ENCODE measurements at regions not wholly inside any gene's neighbourhood (a gene's known extent, or its start where the extent isn't known, plus 50 kb on each side); places are given as distances from the start of the nearest gene placed in this dataset.
A peak's percentile ranks its signal among the peaks of the same experiment; 100 is the strongest.

GRCh38 chr1:58310469-58310868, 236.1 kb downstream of the OMA1 start:
- DNase-seq = no peak

DNA sequence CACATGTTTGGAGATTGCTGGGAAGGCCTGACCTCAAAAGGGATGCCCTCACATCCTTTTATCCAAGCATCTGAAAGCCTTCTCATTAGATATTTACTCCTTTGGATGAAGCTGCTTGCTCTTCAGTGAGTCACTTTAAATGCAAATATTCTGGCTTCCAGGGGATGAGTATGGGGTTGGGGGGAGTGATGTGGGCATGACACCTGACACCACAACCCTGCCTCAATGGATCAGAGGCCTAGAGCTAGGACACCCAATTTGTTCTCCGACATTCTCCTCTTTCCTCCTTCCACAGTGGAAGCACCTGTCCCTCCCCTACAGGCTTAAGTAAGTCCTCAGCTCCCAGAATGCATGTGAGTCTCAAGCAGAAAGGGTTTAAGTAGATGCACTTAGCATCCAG, 238.3 kb downstream of the OMA1 start:
- no peak for DNase-seq

DNA sequence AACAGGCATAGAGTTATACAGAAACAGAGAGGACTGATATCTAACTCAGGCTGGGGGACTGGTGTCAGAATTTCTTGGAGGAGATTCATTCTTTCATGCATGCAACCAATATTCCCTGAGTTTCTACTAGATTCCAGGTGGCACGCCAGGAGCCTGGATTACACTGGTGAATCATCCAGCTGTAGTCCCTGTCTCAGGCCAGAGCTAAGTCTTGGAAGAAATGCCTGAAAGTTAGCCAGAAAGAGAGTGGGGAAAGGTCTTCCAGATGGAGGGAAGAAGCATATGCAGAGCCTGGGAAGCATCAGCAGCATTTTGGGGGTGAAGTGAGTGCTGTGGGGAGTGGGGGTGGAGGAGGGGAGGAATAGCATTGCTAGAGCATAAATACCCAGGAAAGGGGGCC, 239.1 kb downstream of the OMA1 start:
- no peak for DNase-seq

DNA sequence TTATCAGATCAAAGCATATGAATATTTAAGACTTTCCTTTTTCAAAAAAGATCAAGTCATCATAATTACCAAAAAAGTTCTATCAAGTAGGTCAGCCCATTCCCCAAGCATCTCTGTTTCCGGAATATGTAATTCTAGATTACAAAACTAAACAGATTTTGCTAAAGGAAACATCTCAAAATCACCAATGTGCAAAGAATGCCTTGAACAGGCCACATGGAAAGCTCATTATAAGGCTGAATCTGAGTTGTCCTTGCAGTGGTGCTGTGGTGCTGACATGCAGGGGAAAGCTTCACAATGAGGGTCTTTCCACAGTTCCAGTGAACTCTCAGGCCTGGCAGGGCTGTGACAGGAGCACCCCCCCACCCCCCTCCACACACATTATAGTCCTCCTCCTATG, 240.9 kb downstream of the OMA1 start:
- no peak for DNase-seq

- DNase-seq = no peak
These were observed 242.1 kb downstream of the OMA1 start for GRCh38 chr1:58304346-58304975.

DNA sequence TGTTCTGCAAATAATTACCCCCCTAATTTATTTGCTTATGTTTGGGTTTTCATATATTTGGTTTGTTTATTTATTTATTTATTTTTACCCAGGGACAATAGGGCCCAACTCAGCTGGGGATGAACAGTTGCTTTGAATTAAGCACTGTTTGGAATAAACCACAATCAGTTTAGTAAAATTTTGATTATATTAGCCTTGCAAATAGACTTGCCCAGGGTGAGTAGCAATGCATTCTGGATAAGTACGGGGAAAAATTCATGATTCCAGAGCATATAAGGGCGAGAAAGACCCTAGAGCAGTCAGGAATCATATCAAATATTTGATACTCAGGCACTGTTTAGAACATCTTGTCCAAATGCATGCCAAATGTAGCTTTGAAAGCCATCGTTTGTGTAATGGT, 242.7 kb downstream of the OMA1 start:
- DNase-seq = no peak

DNA sequence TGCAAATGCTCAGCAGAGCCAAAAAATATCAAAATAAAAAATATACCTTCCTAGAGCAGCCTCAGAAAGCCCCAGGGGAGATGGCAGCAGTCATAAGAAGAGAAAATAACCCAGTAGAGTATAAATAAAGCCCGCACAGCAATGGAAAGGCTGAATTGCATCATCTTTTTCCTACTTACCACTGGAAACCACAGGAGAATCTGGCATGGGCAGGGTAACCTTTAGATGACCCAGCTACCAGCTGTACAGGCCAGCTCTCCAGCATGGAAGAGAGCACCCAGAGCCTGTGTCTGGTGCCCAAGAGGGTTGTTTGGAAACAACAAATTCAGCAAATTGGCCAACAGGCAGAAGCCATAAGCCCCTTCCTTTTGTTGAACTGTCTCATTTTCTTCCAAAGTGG, 253.1 kb downstream of the OMA1 start:
- DNase-seq = no peak

DNA sequence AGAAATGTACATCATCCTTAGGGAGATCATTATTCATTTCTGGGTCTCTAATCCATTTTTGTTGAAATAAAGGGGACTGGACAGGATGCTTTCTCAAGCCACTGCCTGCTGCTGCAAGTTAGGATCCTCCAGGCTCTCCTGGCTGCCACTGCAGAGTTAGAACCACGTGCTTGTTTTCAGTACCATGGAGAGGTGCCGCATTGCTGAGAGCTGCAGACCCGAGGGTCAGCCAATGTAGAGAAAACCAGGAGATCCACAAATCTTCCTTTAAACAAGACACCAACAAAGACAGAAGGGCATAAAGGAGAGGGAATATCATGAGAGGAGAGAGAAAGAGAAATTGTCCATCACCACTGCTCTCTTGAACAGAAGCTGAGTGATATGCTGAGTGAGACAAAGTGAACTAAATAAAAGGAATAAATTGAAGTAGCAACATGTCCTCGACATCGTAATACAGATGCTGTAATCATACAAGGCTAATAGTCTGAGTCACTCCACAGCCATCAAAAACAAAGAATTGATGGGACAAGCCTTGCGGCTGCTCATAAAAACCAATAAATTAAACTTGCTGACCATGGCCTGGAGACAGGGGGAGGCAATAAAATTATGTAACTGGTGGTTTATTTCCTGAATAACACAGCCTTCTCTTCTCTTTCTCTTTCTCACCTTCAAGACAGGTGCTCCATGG, 255.7 kb downstream of the OMA1 start:
- peak; percentile 56 for DNase-seq

GRCh38 chr1:58288624-58289142, 257.8 kb downstream of the OMA1 start:
- no peak for DNase-seq

DNA sequence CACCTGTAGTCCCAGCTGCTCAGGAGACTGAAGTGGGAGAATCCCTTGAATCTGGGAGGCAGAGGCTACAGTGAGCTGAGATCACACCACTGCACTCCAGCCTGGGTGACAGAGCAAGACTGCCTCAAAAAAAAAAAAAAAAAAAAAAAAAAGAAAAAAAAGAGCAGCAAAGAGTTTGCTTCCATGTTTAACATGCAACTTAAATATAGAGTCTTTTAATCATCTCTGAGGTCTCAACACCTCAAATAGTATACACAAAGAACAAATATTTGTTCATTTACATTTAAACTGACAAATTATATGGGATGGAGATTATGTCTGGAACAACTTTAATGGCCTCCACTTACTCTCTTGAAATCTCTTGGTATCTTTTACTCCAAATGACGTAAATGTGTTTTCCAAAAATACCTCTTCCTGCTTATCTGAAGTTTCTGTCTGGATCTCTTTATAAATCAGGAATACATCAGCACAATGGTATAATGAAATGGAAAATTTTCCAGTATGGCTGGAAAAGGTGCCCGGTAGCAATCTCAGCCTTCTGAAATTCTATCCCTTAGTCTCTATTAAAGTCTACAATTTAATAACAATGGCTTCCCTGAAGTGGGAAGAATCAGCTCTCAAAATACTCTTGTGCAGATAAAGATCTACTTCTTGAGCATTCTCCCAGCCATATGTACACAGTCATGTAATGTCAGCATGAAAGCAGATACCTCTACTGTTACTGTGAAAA, 258.5 kb downstream of the OMA1 start:
- no peak for DNase-seq

- no peak for DNase-seq
These were observed 262.4 kb downstream of the OMA1 start for GRCh38 chr1:58284225-58284510.

DNA sequence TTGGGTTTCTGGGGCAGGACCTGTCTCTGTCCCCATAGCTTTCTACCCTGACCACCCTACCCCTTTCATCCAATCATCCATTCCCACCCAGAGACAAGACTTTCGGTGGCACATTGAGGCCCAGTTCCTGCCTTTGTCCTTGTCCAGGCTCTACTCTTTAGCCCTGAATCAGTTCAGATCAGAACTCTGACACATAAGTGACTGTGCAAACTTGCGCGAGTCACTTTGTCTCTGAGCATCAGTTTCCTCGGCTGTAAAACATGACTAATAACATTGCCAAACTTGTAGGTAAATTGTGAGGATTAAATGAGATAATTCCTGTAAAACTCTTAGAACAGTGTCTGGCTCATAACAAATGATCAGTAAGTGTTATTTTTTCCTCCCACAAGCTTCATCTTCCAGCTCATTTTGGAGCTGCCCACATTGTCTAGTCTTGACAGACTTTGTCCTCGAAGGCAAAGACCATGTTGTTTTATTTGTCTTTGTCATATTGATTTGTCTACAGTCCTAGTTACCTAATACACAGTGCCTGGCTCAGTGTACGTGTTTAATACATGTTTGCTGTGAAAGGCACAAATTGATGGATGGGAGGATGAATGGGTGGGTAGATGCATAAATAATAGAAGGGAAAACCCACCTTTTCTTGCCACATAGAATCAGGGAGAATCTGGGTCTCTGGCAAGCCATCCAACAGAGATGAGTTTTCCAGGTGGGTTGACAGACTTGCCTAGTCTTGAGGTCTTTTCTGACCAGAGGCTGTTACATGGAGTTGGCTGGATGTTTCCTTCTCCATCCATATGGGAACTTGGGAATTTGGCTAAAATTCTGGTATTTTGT, 262.9 kb downstream of the OMA1 start:
- no peak for DNase-seq

DNA sequence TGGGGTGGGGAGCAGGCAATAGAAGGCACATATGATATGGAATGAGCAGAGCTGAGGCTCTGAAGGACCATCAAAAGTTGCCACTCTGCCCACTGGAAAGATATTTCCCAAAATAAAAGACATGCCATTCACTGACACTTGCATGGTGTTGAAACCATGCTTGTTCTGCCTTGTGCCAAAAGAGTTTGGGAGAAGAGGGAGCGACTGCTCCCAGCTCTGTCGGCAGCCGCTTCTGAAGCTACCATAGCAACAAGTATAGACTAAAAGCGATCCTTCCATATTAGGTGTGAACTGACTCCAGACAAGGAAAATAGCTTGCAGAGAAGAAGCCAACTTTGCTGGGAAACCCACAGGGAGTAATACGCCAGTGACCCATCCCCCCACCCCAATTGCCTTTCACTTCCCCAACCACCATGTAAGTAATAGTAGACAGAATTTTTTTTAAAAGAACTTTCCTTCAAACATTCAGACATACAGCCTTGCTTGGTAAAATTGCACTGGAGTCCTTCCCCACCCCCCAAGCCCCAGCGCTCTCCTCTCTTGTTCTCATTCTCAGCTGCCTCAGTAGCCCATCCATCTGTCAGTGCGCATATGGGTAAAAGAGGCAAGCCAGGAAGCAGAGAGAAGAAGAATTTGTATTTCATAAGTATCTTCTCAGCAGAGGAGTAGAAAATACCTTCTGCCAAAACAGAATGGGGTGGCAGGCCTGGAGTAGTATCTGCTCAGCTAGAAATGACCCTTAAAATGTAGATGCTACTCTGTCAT, 263.7 kb downstream of the OMA1 start:
- DNase-seq = no peak

DNA sequence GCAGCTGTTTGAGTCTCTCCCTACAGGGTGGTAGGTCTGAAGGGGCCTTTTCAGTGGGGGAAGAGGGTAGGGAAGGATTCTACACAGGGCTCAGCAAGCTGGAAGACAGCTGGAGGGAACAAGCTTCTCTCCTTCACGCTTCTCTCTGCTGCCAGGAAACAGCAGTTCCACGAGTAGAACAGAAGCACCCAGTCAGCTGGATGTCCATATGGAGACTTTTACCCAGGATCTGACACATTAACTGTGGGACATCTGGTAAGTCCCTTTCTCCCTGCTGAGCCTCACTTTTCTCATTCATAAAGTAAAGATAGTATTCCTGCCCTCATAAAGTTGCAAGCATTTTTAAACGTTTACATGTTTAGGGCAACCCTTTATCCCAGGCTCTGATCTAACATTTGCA, 280.3 kb downstream of the OMA1 start:
- DNase-seq = no peak

DNA sequence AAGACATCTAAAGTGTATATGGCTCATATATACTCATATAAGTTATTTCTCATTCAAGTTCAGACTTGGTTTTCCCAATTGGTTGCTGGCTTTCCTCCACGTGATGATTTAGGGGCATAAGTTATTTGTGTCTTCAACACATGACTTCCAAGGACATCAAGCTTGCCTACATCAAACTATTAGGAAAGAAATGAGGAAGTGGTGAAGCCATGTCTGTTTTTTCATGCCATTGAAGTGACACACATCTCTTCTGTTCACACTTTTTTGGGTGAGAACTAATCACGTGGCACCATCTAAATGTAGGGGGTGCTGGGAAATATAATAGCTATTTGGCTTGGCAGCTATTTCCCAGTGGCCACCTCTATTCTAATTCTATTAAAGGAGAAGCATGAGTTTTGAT, 282.1 kb downstream of the OMA1 start:
- DNase-seq = no peak

GRCh38 chr1:58262702-58263101, 283.8 kb downstream of the OMA1 start:
- no peak for DNase-seq

GRCh38 chr1:58258082-58258481, 288.4 kb downstream of the OMA1 start:
- no peak for DNase-seq

GRCh38 chr1:58257003-58257402, 289.5 kb downstream of the OMA1 start:
- DNase-seq = no peak

- no peak for DNase-seq
These were observed 290.0 kb downstream of the OMA1 start for GRCh38 chr1:58256546-58256945.

- DNase-seq = no peak
These were observed 290.5 kb downstream of the OMA1 start for GRCh38 chr1:58256041-58256440.

DNA sequence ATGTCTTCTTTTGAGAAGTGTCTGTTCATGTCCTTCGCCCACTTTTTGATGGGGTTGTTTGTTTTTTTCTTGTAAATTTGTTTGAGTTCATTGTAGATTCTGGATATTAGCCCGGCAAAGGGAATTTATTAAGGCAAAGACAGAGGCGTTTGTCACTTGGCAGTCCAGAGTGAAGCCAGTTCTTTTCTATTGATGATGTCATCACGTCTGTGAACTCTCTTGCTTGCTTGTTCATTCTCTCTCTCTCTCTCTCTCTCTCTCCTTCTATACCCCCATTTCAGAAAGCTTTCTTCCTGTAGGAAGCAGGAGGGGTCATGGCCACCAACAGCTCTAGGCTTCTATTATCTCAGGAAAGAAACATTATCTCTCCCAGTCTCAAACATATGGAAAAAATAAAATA, 291.3 kb downstream of the OMA1 start:
- no peak for DNase-seq

Data from left kidney (tissue), 1 donor.